ENCODE measurements at regions not wholly inside any gene's neighbourhood (a gene's known extent, or its start where the extent isn't known, plus 50 kb on each side); places are given as distances from the start of the nearest gene placed in this dataset.

DNA sequence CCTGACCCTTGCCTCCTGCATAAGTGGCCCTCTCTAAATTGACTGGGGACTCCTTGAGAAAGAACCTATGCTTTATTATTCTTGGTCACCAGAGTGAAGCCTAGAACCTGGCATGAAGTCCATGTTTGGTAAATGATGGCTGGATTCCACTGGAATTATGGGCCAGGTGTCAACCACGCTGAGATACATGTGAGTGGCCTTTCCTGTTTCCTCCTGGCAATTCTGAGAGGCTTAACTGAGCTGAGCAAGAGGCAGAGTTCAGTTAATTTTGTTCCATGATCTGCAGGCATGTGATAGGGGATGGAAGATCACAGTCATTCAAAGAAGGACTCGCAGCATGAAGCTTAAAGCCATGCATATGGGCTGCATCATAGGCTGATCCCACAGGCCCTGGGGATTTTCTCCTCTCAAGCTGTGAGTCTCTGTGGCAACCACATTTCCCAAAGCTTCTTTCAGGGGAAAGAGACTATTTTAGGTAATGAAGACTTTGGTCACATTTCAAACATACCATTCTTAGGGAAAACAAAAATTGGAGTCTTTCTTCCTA lies 69.4 kb upstream of the CLNK start:
- TF ChIP-seq, protein P1, sequence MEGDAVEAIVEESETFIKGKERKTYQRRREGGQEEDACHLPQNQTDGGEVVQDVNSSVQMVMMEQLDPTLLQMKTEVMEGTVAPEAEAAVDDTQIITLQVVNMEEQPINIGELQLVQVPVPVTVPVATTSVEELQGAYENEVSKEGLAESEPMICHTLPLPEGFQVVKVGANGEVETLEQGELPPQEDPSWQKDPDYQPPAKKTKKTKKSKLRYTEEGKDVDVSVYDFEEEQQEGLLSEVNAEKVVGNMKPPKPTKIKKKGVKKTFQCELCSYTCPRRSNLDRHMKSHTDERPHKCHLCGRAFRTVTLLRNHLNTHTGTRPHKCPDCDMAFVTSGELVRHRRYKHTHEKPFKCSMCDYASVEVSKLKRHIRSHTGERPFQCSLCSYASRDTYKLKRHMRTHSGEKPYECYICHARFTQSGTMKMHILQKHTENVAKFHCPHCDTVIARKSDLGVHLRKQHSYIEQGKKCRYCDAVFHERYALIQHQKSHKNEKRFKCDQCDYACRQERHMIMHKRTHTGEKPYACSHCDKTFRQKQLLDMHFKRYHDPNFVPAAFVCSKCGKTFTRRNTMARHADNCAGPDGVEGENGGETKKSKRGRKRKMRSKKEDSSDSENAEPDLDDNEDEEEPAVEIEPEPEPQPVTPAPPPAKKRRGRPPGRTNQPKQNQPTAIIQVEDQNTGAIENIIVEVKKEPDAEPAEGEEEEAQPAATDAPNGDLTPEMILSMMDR (conservative IDR thresholded peaks at IDR 0.05; ENCODE audit: low read length), result no peak
- TF ChIP-seq EZH2phosphoT487 (IDR thresholded peaks at IDR 0.05; ENCODE audit: borderline replicate concordance, low read depth, low read length), result no peak
